Upper lobe of left lung (tissue), 6 donors: ENCODE measurements at regions not wholly inside any gene's neighbourhood (a gene's known extent, or its start where the extent isn't known, plus 50 kb on each side); places are given as distances from the start of the nearest gene placed in this dataset.

Experiments used
- ATAC-seq, 2 donors: fragments of 200-7000 bp; cut with Tn5 transposase; one replicate each; pipeline ENCODE4 v1.9.1; 2022; ENCODE audit warnings: mild to moderate bottlenecking in 2 of 2, moderate library complexity in 2 of 2; ENCODE audit not compliant: low FRiP score in 2 of 2
- DNase-seq, 2 donors: peaks; one replicate each; pipeline ENCODE4 v3.0.0-alpha.2; 2019 to 2020
- H3K27ac ChIP-seq, 4 donors: fragments of 200-600 bp; sonication (generic); one replicate each; pipeline ENCODE4 v1.5.1; 2016 to 2019
- H3K27me3 ChIP-seq, 4 donors: fragments of 200-600 bp; sonication (generic); one replicate each; pipeline ENCODE4 v1.5.1; 2017 to 2019
- H3K36me3 ChIP-seq, 4 donors: fragments of 200-600 bp; sonication (generic); one replicate each; pipeline ENCODE4 v1.5.1; 2016 to 2019
- H3K4me1 ChIP-seq, 4 donors: fragments of 200-600 bp; sonication (generic); one replicate each; pipeline ENCODE4 v1.5.1; 2018 to 2019
- H3K4me3 ChIP-seq, 4 donors: fragments of 200-600 bp; sonication (generic); one replicate each; pipeline ENCODE4 v1.5.1; 2017 to 2019; ENCODE audit warnings: mild to moderate bottlenecking in 2 of 4, moderate library complexity in 1 of 4
- H3K9me3 ChIP-seq, 4 donors: fragments of 200-600 bp; sonication (generic); one replicate each; pipeline ENCODE4 v1.5.1; 2018 to 2019
- EP300 ChIP-seq, 4 donors: sonication (generic); formaldehyde crosslinking; IDR thresholded peaks; one replicate each; pipeline ENCODE4 v1.5.1; 2017; ENCODE audit warnings: antibody characterized with exemption in 4 of 4, control low read depth in 2 of 4
- POLR2A ChIP-seq, 4 donors: fragments of 450-650 bp; IDR thresholded peaks; one replicate each; pipeline ENCODE4 v1.5.1; 2016 to 2017; ENCODE audit warnings: antibody characterized with exemption in 4 of 4, mild to moderate bottlenecking in 2 of 4
- POLR2AphosphoS5 ChIP-seq, 2 donors: sonication (generic); formaldehyde crosslinking; IDR thresholded peaks; one replicate each; pipeline ENCODE4 v1.5.1; 2017; ENCODE audit warnings: antibody characterized with exemption in 2 of 2
- WGBS, 2 donors: methylation state at CpG; one replicate each; pipeline ENCODE4 v1.1.5; 2017 to 2018; 5-methylcytosine and 5-hydroxymethylcytosine counted together
- TF ChIP-seq, protein P1 (sequence below), 6 experiments: fragments of 450-650 bp in 4 of 6; fragments of 200-600 bp in 2 of 6; sonication (generic) in 2 of 6; IDR thresholded peaks; one replicate each; pipeline ENCODE4 v1.5.1; 2016 to 2019; ENCODE audit warnings: antibody characterized with exemption in 6 of 6
- donor health status: DM: no; HTN: no; CAD: no; lungs with moderate emphysema.
- donor health status: DM: no; HTN: yes; CAD: no; lungs with severe emphysema.

DNA sequence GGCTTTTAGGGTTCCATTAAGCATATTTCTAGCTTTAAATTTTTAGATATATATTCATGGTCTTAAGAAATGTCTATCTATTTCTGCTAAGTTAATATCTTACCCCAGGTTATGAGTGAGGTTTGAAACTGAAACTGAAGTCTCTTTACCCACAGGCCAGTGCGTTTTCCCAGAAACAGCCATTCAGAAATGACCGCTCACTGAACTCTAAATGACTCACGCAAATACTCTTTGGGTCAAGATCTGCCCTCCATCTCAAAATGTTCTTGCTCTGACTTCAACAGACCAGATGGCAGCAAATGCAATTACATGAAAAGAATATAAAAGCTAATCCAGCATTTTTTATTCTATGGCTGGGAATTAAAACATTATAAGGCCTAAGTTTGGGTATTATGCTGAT is 315.2 kb downstream of the TDRD15 start:
- TF ChIP-seq POLR2A (IDR thresholded peaks at IDR 0.05) (no peak), POLR2AphosphoS5 (IDR thresholded peaks at IDR 0.05) (no peak), EP300 (IDR thresholded peaks at IDR 0.05) (no peak)
- TF ChIP-seq, protein P1, sequence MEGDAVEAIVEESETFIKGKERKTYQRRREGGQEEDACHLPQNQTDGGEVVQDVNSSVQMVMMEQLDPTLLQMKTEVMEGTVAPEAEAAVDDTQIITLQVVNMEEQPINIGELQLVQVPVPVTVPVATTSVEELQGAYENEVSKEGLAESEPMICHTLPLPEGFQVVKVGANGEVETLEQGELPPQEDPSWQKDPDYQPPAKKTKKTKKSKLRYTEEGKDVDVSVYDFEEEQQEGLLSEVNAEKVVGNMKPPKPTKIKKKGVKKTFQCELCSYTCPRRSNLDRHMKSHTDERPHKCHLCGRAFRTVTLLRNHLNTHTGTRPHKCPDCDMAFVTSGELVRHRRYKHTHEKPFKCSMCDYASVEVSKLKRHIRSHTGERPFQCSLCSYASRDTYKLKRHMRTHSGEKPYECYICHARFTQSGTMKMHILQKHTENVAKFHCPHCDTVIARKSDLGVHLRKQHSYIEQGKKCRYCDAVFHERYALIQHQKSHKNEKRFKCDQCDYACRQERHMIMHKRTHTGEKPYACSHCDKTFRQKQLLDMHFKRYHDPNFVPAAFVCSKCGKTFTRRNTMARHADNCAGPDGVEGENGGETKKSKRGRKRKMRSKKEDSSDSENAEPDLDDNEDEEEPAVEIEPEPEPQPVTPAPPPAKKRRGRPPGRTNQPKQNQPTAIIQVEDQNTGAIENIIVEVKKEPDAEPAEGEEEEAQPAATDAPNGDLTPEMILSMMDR (IDR thresholded peaks at IDR 0.05) = no peak
- 78 to 83% methylated on average over 3 of the region's 3 CpGs for WGBS, 2 donors
- H3K27ac ChIP-seq = no peak overlapping the region
- H3K4me3 ChIP-seq = no peak overlapping the region
- H3K36me3 ChIP-seq = no peaks in the 10 kb centered on the region
- no peaks in the 10 kb centered on the region for H3K4me1 ChIP-seq
- H3K9me3 ChIP-seq = no peaks in the 10 kb centered on the region
- ATAC-seq (peak in 1 of 2 donors; percentile 32), DNase-seq (no peak)
- no peaks in the 10 kb centered on the region for H3K27me3 ChIP-seq

- H3K27ac ChIP-seq = no peak overlapping the region
- H3K9me3 ChIP-seq = no peaks in the 10 kb centered on the region
- H3K36me3 ChIP-seq = no peaks in the 10 kb centered on the region
- no peaks in the 10 kb centered on the region for H3K4me1 ChIP-seq
- no peaks in the 10 kb centered on the region for H3K27me3 ChIP-seq
- no peak overlapping the region for H3K4me3 ChIP-seq
- TF ChIP-seq POLR2A (IDR thresholded peaks at IDR 0.05) = no peak
- no peak for TF ChIP-seq POLR2AphosphoS5 (IDR thresholded peaks at IDR 0.05)
- TF ChIP-seq, protein P1 (IDR thresholded peaks at IDR 0.05) = no peak
- no peak for TF ChIP-seq EP300 (IDR thresholded peaks at IDR 0.05)
- DNase-seq (no peak), ATAC-seq (no peak)
- WGBS, 2 donors = 89 to 93% methylated on average over 7 of the region's 7 CpGs
Observed at GRCh38 chr2:21441442-21441841, 317.7 kb downstream of the TDRD15 start.

DNA sequence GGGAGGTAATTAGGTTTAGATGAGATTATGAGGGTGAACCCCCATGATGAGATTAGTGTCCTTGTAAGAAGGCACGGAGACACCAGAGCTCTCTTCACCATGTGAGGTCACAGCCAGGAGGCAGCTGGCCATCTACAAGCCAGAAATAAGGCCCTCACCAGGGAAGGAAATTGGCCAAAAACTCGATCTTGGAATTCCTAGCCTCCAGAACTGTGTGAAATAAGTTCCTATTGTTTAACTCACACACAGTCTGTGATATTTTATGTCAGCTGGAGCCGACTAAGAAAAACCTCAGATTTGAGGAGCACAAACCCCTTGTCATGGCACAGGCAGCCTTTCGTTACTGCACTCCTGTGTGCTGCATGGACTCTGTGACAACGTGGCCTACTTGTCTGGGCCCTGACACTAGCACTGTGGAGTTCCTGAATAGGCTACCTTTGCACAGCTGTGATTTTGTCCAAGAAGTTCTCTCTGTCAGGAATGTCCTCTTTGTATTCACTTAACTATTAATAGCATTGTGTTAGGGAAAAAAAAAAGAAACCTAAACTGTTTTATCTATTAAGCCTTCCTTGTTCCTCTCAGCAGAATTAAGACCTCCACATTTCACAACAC is 319.8 kb downstream of the TDRD15 start:
- Histone ChIP-seq H3K27ac (no peak overlapping the region), H3K36me3 (no peaks in the 10 kb centered on the region), H3K4me3 (no peak overlapping the region), H3K9me3 (no peaks in the 10 kb centered on the region), H3K4me1 (no peaks in the 10 kb centered on the region), H3K27me3 (no peaks in the 10 kb centered on the region)
- 57 to 66% methylated on average over 5 of the region's 5 CpGs for WGBS, 2 donors
- TF ChIP-seq, protein P1 (IDR thresholded peaks at IDR 0.05) = no peak
- no peak for TF ChIP-seq POLR2A (IDR thresholded peaks at IDR 0.05)
- TF ChIP-seq EP300 (IDR thresholded peaks at IDR 0.05) = no peak
- no peak for TF ChIP-seq POLR2AphosphoS5 (IDR thresholded peaks at IDR 0.05)
- no peak for ATAC-seq
- no peak for DNase-seq

- Histone ChIP-seq H3K9me3 (no peaks in the 10 kb centered on the region), H3K4me3 (no peak overlapping the region), H3K36me3 (no peaks in the 10 kb centered on the region), H3K4me1 (no peaks in the 10 kb centered on the region), H3K27ac (no peak overlapping the region), H3K27me3 (no peaks in the 10 kb centered on the region)
- 73 to 82% methylated on average over 4 of the region's 4 CpGs for WGBS, 2 donors
- DNase-seq (no peak), ATAC-seq (no peak)
- TF ChIP-seq EP300 (IDR thresholded peaks at IDR 0.05) = no peak
- TF ChIP-seq, protein P1 (IDR thresholded peaks at IDR 0.05) = no peak
- no peak for TF ChIP-seq POLR2AphosphoS5 (IDR thresholded peaks at IDR 0.05)
- no peak for TF ChIP-seq POLR2A (IDR thresholded peaks at IDR 0.05)
Observed at GRCh38 chr2:21449881-21450280, 326.1 kb downstream of the TDRD15 start.

GRCh38 chr2:21451403-21451802 is 327.6 kb downstream of the TDRD15 start:
- no peak overlapping the region for H3K27ac ChIP-seq
- ATAC-seq = no peak
- no peak for DNase-seq
- no peaks in the 10 kb centered on the region for H3K9me3 ChIP-seq
- H3K27me3 ChIP-seq = no peaks in the 10 kb centered on the region
- 38 to 42% methylated on average over 2 of the region's 2 CpGs for WGBS, 2 donors
- no peak overlapping the region for H3K4me3 ChIP-seq
- TF ChIP-seq POLR2A (IDR thresholded peaks at IDR 0.05) (no peak), EP300 (IDR thresholded peaks at IDR 0.05) (no peak), POLR2AphosphoS5 (IDR thresholded peaks at IDR 0.05) (no peak)
- no peaks in the 10 kb centered on the region for H3K4me1 ChIP-seq
- no peaks in the 10 kb centered on the region for H3K36me3 ChIP-seq
